NCI-H2171 treated with DMSO at 0.1 percent for 48 hours (cell line): ENCODE measurements at regions not wholly inside any gene's neighbourhood (a gene's known extent, or its start where the extent isn't known, plus 50 kb on each side); places are given as distances from the start of the nearest gene placed in this dataset.

Source experiments
- DNase-seq: peaks from one replicate; lab custom pipeline; 2025; lab: John Stamatoyannopoulos, UW

GRCh38 chr19:27635401-27635800 is 1577.5 kb downstream of the UQCRFS1 start:
- DNase-seq, result no peak

- no peak for DNase-seq
These were observed 1594.9 kb downstream of the UQCRFS1 start for GRCh38 chr19:27618006-27618405.

- DNase-seq, result no peak
These were observed 1632.0 kb downstream of the UQCRFS1 start for GRCh38 chr19:27580906-27581305.
